H9 (cell line): ENCODE measurements at regions not wholly inside any gene's neighbourhood (a gene's known extent, or its start where the extent isn't known, plus 50 kb on each side); places are given as distances from the start of the nearest gene placed in this dataset.
"Not testable (repeated sequence)": the region's sequence is repeated elsewhere in the genome, so short reads cannot be mapped to it uniquely, and the experiment has no call there.

Experiments
- DNase-seq: peaks from one replicate; pipeline ENCODE4 v3.0.0-alpha.2; 2017
- H2AFZ ChIP-seq: one replicate; pipeline ENCODE4 v1.6.1; 2013; ENCODE audit warnings: mild to moderate bottlenecking, low read length, control low read depth, moderate library complexity
- H2AK5ac ChIP-seq: 2 replicates; pipeline ENCODE4 v1.6.1; 2013; ENCODE audit warnings: low read length, control low read depth, mixed read lengths; ENCODE audit not compliant: insufficient read length
- H2BK120ac ChIP-seq: one replicate; pipeline ENCODE4 v1.6.1; 2013; ENCODE audit warnings: low read depth, mild to moderate bottlenecking, low read length, control low read depth, inconsistent platforms; ENCODE audit not compliant: poor library complexity, severe bottlenecking
- H2BK12ac ChIP-seq: 2 replicates; pipeline ENCODE4 v1.6.1; 2013; ENCODE audit warnings: low read length, control low read depth, mixed read lengths, low read depth; ENCODE audit not compliant: insufficient read length
- H2BK15ac ChIP-seq: 2 replicates; pipeline ENCODE4 v1.6.1; 2013; ENCODE audit warnings: low read depth, low read length, control low read depth
- H2BK20ac ChIP-seq: one replicate; pipeline ENCODE4 v1.6.1; 2013; ENCODE audit warnings: low read depth, mild to moderate bottlenecking, low read length, control low read depth, inconsistent platforms; ENCODE audit not compliant: poor library complexity, severe bottlenecking
- H2BK5ac ChIP-seq: 2 replicates; pipeline ENCODE4 v1.6.1; 2013; ENCODE audit warnings: low read length, control low read depth, mixed read lengths; ENCODE audit not compliant: insufficient read length
- H3K14ac ChIP-seq: 2 replicates; pipeline ENCODE4 v1.6.1; 2013; ENCODE audit warnings: low read length, control low read depth; ENCODE audit not compliant: insufficient read depth
- H3K18ac ChIP-seq: 2 replicates; pipeline ENCODE4 v1.6.1; 2013; ENCODE audit warnings: low read depth, mild to moderate bottlenecking, mixed read lengths, low read length, control low read depth; ENCODE audit not compliant: insufficient read length
- H3K23ac ChIP-seq: 2 replicates; pipeline ENCODE4 v1.6.1; 2013; ENCODE audit warnings: low read length, control low read depth, mixed read lengths, low read depth; ENCODE audit not compliant: insufficient read length
- H3K23me2 ChIP-seq: 2 replicates; pipeline ENCODE4 v1.6.1; 2013; ENCODE audit warnings: low read depth, mild to moderate bottlenecking, mixed read lengths, low read length, control low read depth; ENCODE audit not compliant: insufficient read length, poor library complexity, severe bottlenecking
- H3K27ac ChIP-seq: 2 replicates; pipeline ENCODE4 v1.5.1; 2013; ENCODE audit warnings: low read length, control low read depth, mixed read lengths, low read depth; ENCODE audit not compliant: insufficient read length
- H3K27me3 ChIP-seq: 2 replicates; pipeline ENCODE4 v1.6.1; 2013; ENCODE audit warnings: low read length, control low read depth, inconsistent platforms; ENCODE audit not compliant: insufficient read depth
- H3K4ac ChIP-seq: 2 replicates; pipeline ENCODE4 v1.6.1; 2013; ENCODE audit warnings: low read depth, mild to moderate bottlenecking, control low read depth, inconsistent platforms, low read length, moderate library complexity
- H3K4me1 ChIP-seq: 2 replicates; pipeline ENCODE4 v1.6.1; 2013; ENCODE audit warnings: low read length, control low read depth, inconsistent platforms; ENCODE audit not compliant: insufficient read depth
- H3K4me2 ChIP-seq: 2 replicates; pipeline ENCODE4 v1.6.1; 2013; ENCODE audit warnings: low read length, control low read depth, mixed read lengths; ENCODE audit not compliant: insufficient read length, insufficient read depth
- H3K56ac ChIP-seq: 2 replicates; pipeline ENCODE4 v1.6.1; 2013; ENCODE audit warnings: low read depth, mild to moderate bottlenecking, mixed read lengths, low read length, control low read depth; ENCODE audit not compliant: insufficient read length
- H3K79me1 ChIP-seq: 2 replicates; pipeline ENCODE4 v1.6.1; 2013; ENCODE audit warnings: low read depth, mild to moderate bottlenecking, moderate library complexity, low read length, control low read depth, inconsistent platforms; ENCODE audit not compliant: insufficient read depth, poor library complexity, severe bottlenecking
- H3K79me2 ChIP-seq: 2 replicates; pipeline ENCODE4 v1.6.1; 2013; ENCODE audit warnings: low read length, control low read depth, inconsistent platforms; ENCODE audit not compliant: insufficient read depth
- H3K9ac ChIP-seq: 2 replicates; pipeline ENCODE4 v1.6.1; 2013; ENCODE audit warnings: low read length, control low read depth, mixed read lengths; ENCODE audit not compliant: insufficient read length; ENCODE audit errors: extremely low read depth
- H3K9me3 ChIP-seq: one replicate; pipeline ENCODE4 v1.6.1; 2013; ENCODE audit warnings: low read depth, low read length, inconsistent platforms; ENCODE audit not compliant: control insufficient read depth
- H3T11ph ChIP-seq: one replicate; pipeline ENCODE4 v1.6.1; 2013; ENCODE audit warnings: mild to moderate bottlenecking, low read length, control low read depth, inconsistent platforms
- H4K20me1 ChIP-seq: one replicate; pipeline ENCODE4 v1.6.1; 2013; ENCODE audit not compliant: control insufficient read depth, insufficient read length, insufficient read depth
- H4K5ac ChIP-seq: 2 replicates; pipeline ENCODE4 v1.6.1; 2013; ENCODE audit warnings: low read depth, mild to moderate bottlenecking, mixed read lengths, low read length, control low read depth; ENCODE audit not compliant: insufficient read length
- H4K8ac ChIP-seq: replicated peaks from 2 replicates; pipeline ENCODE4 v1.6.1; 2013; ENCODE audit warnings: low read length, control low read depth, mixed read lengths, low read depth; ENCODE audit not compliant: insufficient read length
- H4K91ac ChIP-seq: 2 replicates; pipeline ENCODE4 v1.6.1; 2013; ENCODE audit warnings: low read depth, mild to moderate bottlenecking, moderate library complexity, mixed read lengths, low read length, control low read depth; ENCODE audit not compliant: insufficient read length
- H3K27ac Mint-ChIP-seq, 3 experiments: 2 replicates in 2 of 3; 3 replicates in 1 of 3; pipeline ENCODE4 v1.8.0; 2020 to 2021; ENCODE audit warnings: mixed read lengths in 3 of 3, mild to moderate bottlenecking in 1 of 3, moderate library complexity in 1 of 3
- H3K27me3 Mint-ChIP-seq: 2 replicates; pipeline ENCODE4 v1.8.0; 2021; ENCODE audit warnings: low read depth, mild to moderate bottlenecking, moderate library complexity, mixed read lengths
- H3K36me3 Mint-ChIP-seq, 3 experiments: 2 replicates in 2 of 3; 3 replicates in 1 of 3; pipeline ENCODE4 v1.8.0; 2020 to 2021; ENCODE audit warnings: low read depth in 3 of 3, mixed read lengths in 3 of 3; ENCODE audit not compliant: insufficient read depth in 1 of 3
- H3K4me1 Mint-ChIP-seq, 2 experiments: 2 replicates each; pipeline ENCODE4 v1.8.0; 2020; ENCODE audit warnings: mixed read lengths in 2 of 2
- H3K4me3 Mint-ChIP-seq, 2 experiments: 2 replicates in 1 of 2; 3 replicates in 1 of 2; pipeline ENCODE4 v1.8.0; 2020 to 2021; ENCODE audit warnings: mild to moderate bottlenecking in 2 of 2, mixed read lengths in 2 of 2, moderate library complexity in 1 of 2
- H3K9me3 Mint-ChIP-seq, 2 experiments: 2 replicates in 1 of 2; 3 replicates in 1 of 2; pipeline ENCODE4 v1.8.0; 2020; ENCODE audit warnings: mild to moderate bottlenecking in 2 of 2, mixed read lengths in 2 of 2, moderate library complexity in 1 of 2
- WGBS: extraction: QIAGEN DNeasy Blood & Tissue Kit; methylation state at CpG from one replicate; pipeline ENCODE4 v1.1.7; 2013; ENCODE audit warnings: missing lambda C conversion rate, low lambda C conversion rate, mixed read lengths; ENCODE audit not compliant: insufficient read length; ENCODE audit errors: extremely low coverage; 5-methylcytosine and 5-hydroxymethylcytosine counted together

DNA sequence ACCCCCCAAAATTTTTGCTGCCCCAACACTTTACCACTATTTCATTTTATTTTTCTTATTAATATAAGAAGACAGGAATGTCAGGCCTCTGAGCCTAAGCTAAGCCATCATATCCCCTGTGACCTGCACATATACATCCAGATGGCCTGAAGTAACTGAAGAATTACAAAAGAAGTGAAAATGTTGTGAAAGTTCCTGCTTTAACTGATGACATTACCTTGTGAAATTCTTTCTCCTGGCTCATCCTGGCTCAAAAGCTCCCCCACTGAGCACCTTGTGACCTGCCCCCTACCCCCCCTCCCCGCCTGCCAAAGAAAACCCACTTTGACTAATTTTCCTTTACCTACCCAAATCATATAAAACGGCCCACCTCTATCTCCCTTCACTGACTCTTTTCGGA lies 200.3 kb upstream of the FKBP1C start:
- not testable (repeated sequence) for H2AK5ac ChIP-seq, H3K4me3 Mint-ChIP-seq, H3K4me1 ChIP-seq, H2BK12ac ChIP-seq, H4K20me1 ChIP-seq, H3K4me2 ChIP-seq, H4K91ac ChIP-seq, H3K79me2 ChIP-seq, H4K5ac ChIP-seq, H3K36me3 Mint-ChIP-seq, H3K27me3 ChIP-seq, DNase-seq, H2BK120ac ChIP-seq, H3T11ph ChIP-seq, H3K27ac Mint-ChIP-seq, H2AFZ ChIP-seq, H3K9me3 Mint-ChIP-seq, H3K23ac ChIP-seq, H4K8ac ChIP-seq, H3K79me1 ChIP-seq, H3K27ac ChIP-seq, H2BK15ac ChIP-seq, H2BK5ac ChIP-seq, H3K14ac ChIP-seq, H3K9ac ChIP-seq, H3K56ac ChIP-seq, H2BK20ac ChIP-seq, H3K27me3 Mint-ChIP-seq, H3K23me2 ChIP-seq, H3K18ac ChIP-seq, H3K4ac ChIP-seq, H3K9me3 ChIP-seq
- H3K4me1 Mint-ChIP-seq, result peaks cover 3 to 10% of the 10 kb centered on the region in 2 experiments
- WGBS, result no CpG with 5 or more reads among the region's 3 CpGs
